HCT116 (cell line): ENCODE measurements at regions not wholly inside any gene's neighbourhood (a gene's known extent, or its start where the extent isn't known, plus 50 kb on each side); places are given as distances from the start of the nearest gene placed in this dataset.

Experiments
- ATAC-seq: fragments of 200-7000 bp; cut with Tn5 transposase; 2 replicates; pipeline ENCODE4 v1.9.1; 2020; ENCODE audit warnings: mild to moderate bottlenecking, moderate library complexity
- BruUV-seq: library from RNA; stranded (reverse); fragments of 400-500 nt; replicated peaks from 2 replicates; lab custom pipeline; 2021; lab: Mats Ljungman, UMichigan
- CTCF ChIA-PET: fragments of 300-600 bp; sonication (Branson Sonifier 250); formaldehyde crosslinking; loops from one replicate; lab custom pipeline; 2021; ENCODE audit warnings: antibody characterized with exemption; lab: Charles Lee
- POLR2A ChIA-PET: fragments of 300-600, 350-600 bp; sonication (Branson Sonifier 250); formaldehyde crosslinking; loops from one replicate; lab custom pipeline; 2021; ENCODE audit warnings: antibody characterized with exemption; lab: Charles Lee
- RAD21 ChIA-PET, 2 experiments: fragments of 300-600 bp; sonication (Branson Sonifier 250); formaldehyde crosslinking; loops; one replicate each; lab custom pipeline; 2023; ENCODE audit warnings: low total read pairs in 2 of 2; ENCODE audit not compliant: uncharacterized antibody in 2 of 2, unreplicated experiment in 2 of 2, low non-redundant PET in 1 of 2; lab: Charles Lee
- DNase-seq: peaks from one replicate; pipeline ENCODE4 v3.0.0-alpha.2; 2010; ENCODE audit warnings: low read depth, low spot score
- H2AFZ ChIP-seq: fragments of 200-600 bp; shearing (Covaris generic), sonication (generic); 2 replicates; pipeline ENCODE4 v1.6.1; 2017; ENCODE audit warnings: low read depth, mixed run types, mixed read lengths, antibody characterized with exemption, low read length; ENCODE audit not compliant: poor library complexity, severe bottlenecking
- H3K27ac ChIP-seq: 2 replicates; pipeline ENCODE4 v1.5.1; 2012; ENCODE audit warnings: low read depth, low read length
- H3K27me3 ChIP-seq: fragments of 200-600 bp; sonication (generic); 2 replicates; pipeline ENCODE4 v1.6.1; 2016; ENCODE audit warnings: mixed run types, low read length, mixed read lengths; ENCODE audit not compliant: insufficient read depth
- H3K36me3 ChIP-seq, 2 experiments: fragments of 200-500 bp in 1 of 2; fragments of 200-600 bp in 1 of 2; sonication (Bioruptor generic) in 1 of 2; sonication (generic) in 1 of 2; 2 replicates each; pipeline versions ENCODE4 v1.5.1 to v1.6.1; 2014 to 2016; ENCODE audit warnings: low read length in 2 of 2, inconsistent platforms in 1 of 2, mixed read lengths in 1 of 2, mixed run types in 1 of 2; ENCODE audit not compliant: insufficient read depth in 2 of 2, control insufficient read depth in 1 of 2
- H3K4me1 ChIP-seq, 2 experiments: fragments of 200-600 bp in 1 of 2; sonication (generic) in 1 of 2; 2 replicates each; pipeline versions ENCODE4 v1.5.1 to v1.6.1; 2012 to 2017; ENCODE audit warnings: low read length in 2 of 2, inconsistent platforms in 1 of 2, mild to moderate bottlenecking in 1 of 2, mixed read lengths in 1 of 2, mixed run types in 1 of 2, moderate library complexity in 1 of 2; ENCODE audit not compliant: insufficient read depth in 2 of 2, control insufficient read depth in 1 of 2
- H3K4me2 ChIP-seq: fragments of 200-600 bp; sonication (generic); 2 replicates; pipeline ENCODE4 v1.6.1; 2017; ENCODE audit warnings: mixed run types, low read length, mixed read lengths
- H3K4me3 ChIP-seq, 2 experiments: fragments of 200-600 bp in 1 of 2; sonication (generic) in 1 of 2; replicated peaks in 1 of 2; 2 replicates each; pipeline ENCODE4 v1.5.1; 2011 to 2016; ENCODE audit warnings: low read length in 2 of 2, control low read depth in 1 of 2, low read depth in 1 of 2, mild to moderate bottlenecking in 1 of 2, mixed read lengths in 1 of 2, mixed run types in 1 of 2
- H3K79me2 ChIP-seq: fragments of 200-600 bp; sonication (generic); 2 replicates; pipeline ENCODE4 v1.6.1; 2017; ENCODE audit warnings: mild to moderate bottlenecking, mixed run types, low read length, moderate library complexity, mixed read lengths; ENCODE audit not compliant: insufficient read depth
- H3K9ac ChIP-seq: fragments of 200-600 bp; sonication (generic); 2 replicates; pipeline ENCODE4 v1.6.1; 2016; ENCODE audit warnings: low read length, mixed read lengths
- H3K9me2 ChIP-seq: fragments of 200-600 bp; sonication (generic), shearing (Covaris generic); 2 replicates; pipeline ENCODE4 v1.6.1; 2017; ENCODE audit warnings: mixed run types, mild to moderate bottlenecking, moderate library complexity; ENCODE audit not compliant: insufficient read depth
- H3K9me3 ChIP-seq, 2 experiments: fragments of 200-500 bp in 1 of 2; fragments of 200-600 bp in 1 of 2; sonication (Bioruptor generic) in 1 of 2; sonication (generic) in 1 of 2; 2 replicates each; pipeline ENCODE4 v1.6.1; 2014 to 2017; ENCODE audit warnings: low read length in 2 of 2, mixed read lengths in 2 of 2, inconsistent platforms in 1 of 2, low read depth in 1 of 2, mild to moderate bottlenecking in 1 of 2, mixed run types in 1 of 2, moderate library complexity in 1 of 2; ENCODE audit not compliant: control insufficient read depth in 1 of 2, insufficient read depth in 1 of 2
- H4K20me1 ChIP-seq: fragments of 200-600 bp; sonication (generic), shearing (Covaris generic); 2 replicates; pipeline ENCODE4 v1.6.1; 2017; ENCODE audit warnings: mixed run types, mild to moderate bottlenecking, moderate library complexity; ENCODE audit not compliant: insufficient read depth
- CBX3 ChIP-seq: IDR thresholded peaks from 2 replicates; pipeline ENCODE4 v1.6.1; 2012; ENCODE audit warnings: low read depth
- EGR1 ChIP-seq: IDR thresholded peaks from 2 replicates; pipeline ENCODE4 v1.6.1; 2012; ENCODE audit warnings: low read depth
- ELF1 ChIP-seq: IDR thresholded peaks from 2 replicates; pipeline ENCODE4 v1.6.1; 2012; ENCODE audit warnings: low read depth, borderline replicate concordance
- EZH2 ChIP-seq: fragments of 200-600 bp; sonication (generic); IDR thresholded peaks from 2 replicates; pipeline ENCODE4 v1.6.1; 2017; ENCODE audit warnings: antibody characterized with exemption, mixed run types
- EZH2phosphoT487 ChIP-seq: fragments of 200-600 bp; IDR thresholded peaks from 2 replicates; pipeline ENCODE4 v1.6.1; 2018; ENCODE audit warnings: antibody characterized with exemption, borderline replicate concordance
- FOSL1 ChIP-seq: IDR thresholded peaks from 2 replicates; pipeline ENCODE4 v1.6.1; 2012; ENCODE audit warnings: low read depth
- JUND ChIP-seq: IDR thresholded peaks from 2 replicates; pipeline ENCODE4 v1.6.1; 2012
- RAD21 ChIP-seq: IDR thresholded peaks from 2 replicates; pipeline ENCODE4 v1.6.1; 2012; ENCODE audit warnings: low read depth, mild to moderate bottlenecking
- SIN3A ChIP-seq: IDR thresholded peaks from 2 replicates; pipeline ENCODE4 v1.6.1; 2012; ENCODE audit warnings: low read depth
- TCF7L2 ChIP-seq: IDR thresholded peaks from 2 replicates; pipeline ENCODE4 v1.7.0; 2011; ENCODE audit warnings: borderline replicate concordance, inconsistent platforms; ENCODE audit not compliant: insufficient read depth, insufficient read length; ENCODE audit errors: extremely low read depth
- YY1 ChIP-seq: IDR thresholded peaks from 2 replicates; pipeline ENCODE4 v1.6.1; 2011; ENCODE audit warnings: low read length, low read depth, moderate library complexity, mild to moderate bottlenecking; ENCODE audit not compliant: insufficient replicate concordance; ENCODE audit errors: extremely low read depth
- ZBTB33 ChIP-seq: IDR thresholded peaks from 2 replicates; pipeline ENCODE4 v1.6.1; 2011; ENCODE audit warnings: mild to moderate bottlenecking, low read length, moderate library complexity; ENCODE audit not compliant: insufficient replicate concordance; ENCODE audit errors: extremely low read depth
- ZNF274 ChIP-seq: fragments of 200-500 bp; sonication (Bioruptor generic); IDR thresholded peaks from 2 replicates; pipeline ENCODE4 v1.6.1; 2014; ENCODE audit warnings: mild to moderate bottlenecking, low read depth, low read length, inconsistent platforms
- intact Hi-C: fragments of 100-400 bp; cut with micrococcal nuclease; formaldehyde crosslinking; loops from 2 replicates; pipeline ENCODE4 v1.10.0; 2022
- TF ChIP-seq, protein P1 (sequence below), 3 experiments: fragments of 200-600 bp in 1 of 3; sonication (generic) in 1 of 3; IDR thresholded peaks in 2 of 3; conservative IDR thresholded peaks in 1 of 3; 2 replicates each; pipeline ENCODE4 v1.5.1; 2012 to 2017; ENCODE audit warnings: low read depth in 2 of 3, low read length in 2 of 3, antibody characterized with exemption in 1 of 3, borderline replicate concordance in 1 of 3, control low read depth in 1 of 3, mild to moderate bottlenecking in 1 of 3, mixed read lengths in 1 of 3, mixed run types in 1 of 3, moderate library complexity in 1 of 3; ENCODE audit not compliant: insufficient read depth in 1 of 3
- TF ChIP-seq, protein P2 (sequence below): IDR thresholded peaks from 2 replicates; pipeline ENCODE4 v1.6.1; 2012
- TF ChIP-seq, protein P3 (sequence below): IDR thresholded peaks from 2 replicates; pipeline ENCODE4 v1.6.1; 2012

DNA sequence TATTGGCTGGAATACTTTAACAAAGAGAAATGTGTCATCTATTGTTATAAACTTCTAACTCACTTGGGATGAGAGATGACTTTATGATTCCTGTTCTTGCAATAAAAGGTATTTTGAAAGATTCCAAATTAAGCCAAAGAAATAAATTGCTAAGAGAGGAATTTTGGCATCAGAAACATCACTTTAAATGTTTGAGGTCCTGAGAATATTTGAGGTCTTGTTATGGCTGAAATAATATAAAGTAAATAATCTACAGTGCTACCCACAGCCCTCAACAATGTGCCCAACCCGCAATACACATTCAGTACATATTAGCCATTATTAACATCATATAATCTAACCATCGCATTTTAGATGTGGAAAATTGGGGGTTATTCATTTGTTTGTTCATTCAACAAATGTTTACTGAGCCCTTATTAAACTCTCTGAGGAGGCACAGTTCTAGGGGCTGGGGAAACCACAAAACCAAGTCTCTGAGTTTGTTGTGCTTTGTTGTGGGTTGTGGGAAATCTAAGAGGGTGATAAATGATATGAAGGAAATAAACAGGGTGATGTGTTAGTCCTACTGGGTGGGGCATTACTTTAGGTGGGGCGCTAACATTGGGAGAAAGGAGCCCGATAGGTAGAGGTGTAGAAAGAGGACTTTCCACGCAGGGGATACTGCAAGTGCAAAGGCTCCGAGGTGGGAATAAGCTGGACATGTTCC, 135.2 kb upstream of the CLINT1 start:
- Histone ChIP-seq H3K9me2 (no peaks in the 10 kb centered on the region), H3K27ac (no peak overlapping the region), H3K27me3 (no peaks in the 10 kb centered on the region), H3K79me2 (no peaks in the 10 kb centered on the region), H3K9me3 (no peaks in the 10 kb centered on the region), H3K4me1 (no peaks in the 10 kb centered on the region), H3K4me3 (no peak overlapping the region), H3K36me3 (no peaks in the 10 kb centered on the region), H3K9ac (no peak overlapping the region), H3K4me2 (0 out of 2 replicates have a peak overlapping the region, but pooled peaks have one; percentile 7), H2AFZ (peak overlapping the region; percentile 82), H4K20me1 (no peaks in the 10 kb centered on the region)
- POLR2A ChIA-PET: no interaction called here
- ATAC-seq: 0 out of 2 replicates have a peak, but pooled peaks have one; percentile 5
- RAD21 ChIA-PET: no interaction called here
- TF ChIP-seq YY1 (no peak), JUND (no peak), ELF1 (no peak), EZH2 (no peak), ZNF274 (no peak), FOSL1 (no peak), TCF7L2 (no peak), EZH2phosphoT487 (no peak), ZBTB33 (no peak), RAD21 (no peak), SIN3A (no peak), CBX3 (no peak), EGR1 (no peak)
- TF ChIP-seq, protein P1, sequence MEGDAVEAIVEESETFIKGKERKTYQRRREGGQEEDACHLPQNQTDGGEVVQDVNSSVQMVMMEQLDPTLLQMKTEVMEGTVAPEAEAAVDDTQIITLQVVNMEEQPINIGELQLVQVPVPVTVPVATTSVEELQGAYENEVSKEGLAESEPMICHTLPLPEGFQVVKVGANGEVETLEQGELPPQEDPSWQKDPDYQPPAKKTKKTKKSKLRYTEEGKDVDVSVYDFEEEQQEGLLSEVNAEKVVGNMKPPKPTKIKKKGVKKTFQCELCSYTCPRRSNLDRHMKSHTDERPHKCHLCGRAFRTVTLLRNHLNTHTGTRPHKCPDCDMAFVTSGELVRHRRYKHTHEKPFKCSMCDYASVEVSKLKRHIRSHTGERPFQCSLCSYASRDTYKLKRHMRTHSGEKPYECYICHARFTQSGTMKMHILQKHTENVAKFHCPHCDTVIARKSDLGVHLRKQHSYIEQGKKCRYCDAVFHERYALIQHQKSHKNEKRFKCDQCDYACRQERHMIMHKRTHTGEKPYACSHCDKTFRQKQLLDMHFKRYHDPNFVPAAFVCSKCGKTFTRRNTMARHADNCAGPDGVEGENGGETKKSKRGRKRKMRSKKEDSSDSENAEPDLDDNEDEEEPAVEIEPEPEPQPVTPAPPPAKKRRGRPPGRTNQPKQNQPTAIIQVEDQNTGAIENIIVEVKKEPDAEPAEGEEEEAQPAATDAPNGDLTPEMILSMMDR (IDR thresholded peaks at IDR 0.05 in 2 of 3, conservative IDR thresholded peaks at IDR 0.05 in 1 of 3; ENCODE audit: borderline replicate concordance in 1 of 3, insufficient read depth in 1 of 3, low read depth in 2 of 3, low read length in 2 of 3): no peak
- TF ChIP-seq, protein P2, sequence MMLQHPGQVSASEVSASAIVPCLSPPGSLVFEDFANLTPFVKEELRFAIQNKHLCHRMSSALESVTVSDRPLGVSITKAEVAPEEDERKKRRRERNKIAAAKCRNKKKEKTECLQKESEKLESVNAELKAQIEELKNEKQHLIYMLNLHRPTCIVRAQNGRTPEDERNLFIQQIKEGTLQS: no peak
- TF ChIP-seq, protein P3, sequence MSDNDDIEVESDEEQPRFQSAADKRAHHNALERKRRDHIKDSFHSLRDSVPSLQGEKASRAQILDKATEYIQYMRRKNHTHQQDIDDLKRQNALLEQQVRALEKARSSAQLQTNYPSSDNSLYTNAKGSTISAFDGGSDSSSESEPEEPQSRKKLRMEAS: no peak
- CTCF ChIA-PET: interaction anchor here (0.6 to 2.4 kb wide), 9 partner anchors 16 to 246 kb away, joined by 3 to 17 read pairs (median 4); no protein-coding TSS in a partner anchor
- BruUV-seq: no TSS peak
- intact Hi-C loops: loop anchor here (2.0 kb wide), 1 partner anchor 231 kb away; no protein-coding TSS in a partner anchor
- no peak for DNase-seq
